Body of pancreas (tissue), 4 donors: ENCODE measurements at regions not wholly inside any gene's neighbourhood (a gene's known extent, or its start where the extent isn't known, plus 50 kb on each side); places are given as distances from the start of the nearest gene placed in this dataset.

Source experiments
- ATAC-seq: fragments of 150-250 bp; one replicate; pipeline ENCODE4 v1.9.1; 2016
- DNase-seq, 4 donors: peaks; one replicate each; pipeline ENCODE4 v3.0.0-alpha.2; 2019
- H3K27ac ChIP-seq, 4 donors: fragments of 200-600 bp; sonication (generic); 1 replicate in 3 of 4; 2 replicates in 1 of 4; pipeline versions ENCODE4 v1.5.1 to v1.6.1; 2016 to 2019; ENCODE audit warnings: mild to moderate bottlenecking in 1 of 4, mixed read lengths in 1 of 4, moderate library complexity in 1 of 4
- H3K27me3 ChIP-seq, 2 donors: fragments of 200-600 bp; sonication (generic); one replicate each; pipeline ENCODE4 v1.6.0; 2016; ENCODE audit warnings: mild to moderate bottlenecking in 1 of 2
- H3K36me3 ChIP-seq, 2 donors: fragments of 200-600 bp; sonication (generic); replicated peaks in 1 of 2; 2 replicates each; pipeline ENCODE4 v1.5.1; 2016; ENCODE audit warnings: low read depth in 2 of 2; ENCODE audit not compliant: insufficient read depth in 1 of 2
- H3K4me1 ChIP-seq: fragments of 200-600 bp; sonication (generic); one replicate; pipeline ENCODE4 v1.6.0; 2016
- H3K4me3 ChIP-seq, 2 donors: fragments of 200-600 bp; sonication (generic); 1 replicate in 1 of 2; 2 replicates in 1 of 2; pipeline ENCODE4 v1.5.1; 2016 to 2019
- H3K9me3 ChIP-seq, 3 donors: fragments of 200-600 bp; sonication (generic); 1 replicate in 2 of 3; 2 replicates in 1 of 3; pipeline ENCODE4 v1.5.1; 2016
- POLR2A ChIP-seq, 3 donors: fragments of 450-650 bp; IDR thresholded peaks; one replicate each; pipeline ENCODE4 v1.6.1; 2016; ENCODE audit warnings: antibody characterized with exemption in 3 of 3, mild to moderate bottlenecking in 2 of 3
- WGBS, 2 donors: methylation state at CpG; one replicate each; pipeline ENCODE4 v1.1.5; 2017; 5-methylcytosine and 5-hydroxymethylcytosine counted together
- intact Hi-C: fragments of 100-400 bp; cut with DNase I; formaldehyde crosslinking; loops from one replicate; pipeline ENCODE4 v1.15.1; 2023
- TF ChIP-seq, protein P1 (sequence below), 7 experiments: fragments of 450-650 bp in 4 of 7; fragments of 200-600 bp in 3 of 7; sonication (generic) in 3 of 7; IDR thresholded peaks; one replicate each; pipeline ENCODE4 v1.5.1; 2016 to 2019; ENCODE audit warnings: antibody characterized with exemption in 7 of 7

DNA sequence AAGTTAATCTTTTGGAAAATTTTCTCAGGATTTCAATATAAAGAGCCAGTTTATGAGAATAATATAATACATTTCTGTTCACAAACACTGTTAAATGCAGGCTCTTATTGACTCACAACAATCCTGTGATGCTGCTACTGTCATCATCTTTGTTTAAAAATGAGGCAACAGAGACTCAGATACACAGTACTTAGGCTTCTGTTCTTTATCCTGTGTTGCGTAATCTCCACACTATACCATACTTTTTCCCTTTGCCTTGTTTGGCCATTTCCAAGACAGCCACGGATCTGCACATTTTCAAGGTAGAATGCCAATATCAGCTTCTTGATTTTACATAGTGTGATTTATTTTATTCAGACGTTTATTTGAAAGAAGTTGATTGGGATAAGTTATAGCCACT is 699.0 kb upstream of the CITED2 start:
- Histone ChIP-seq H3K4me1 (peaks cover 19% of the 10 kb centered on the region), H3K36me3 (no peaks in the 10 kb centered on the region), H3K27me3 (no peaks in the 10 kb centered on the region), H3K9me3 (no peaks in the 10 kb centered on the region), H3K4me3 (no peak overlapping the region), H3K27ac (no peak overlapping the region)
- 65 to 66% methylated on average over 3 of the region's 3 CpGs for WGBS, 2 donors
- ATAC-seq (no peak), DNase-seq (no peak)
- no peak for TF ChIP-seq POLR2A (IDR thresholded peaks at IDR 0.05)
- TF ChIP-seq, protein P1, sequence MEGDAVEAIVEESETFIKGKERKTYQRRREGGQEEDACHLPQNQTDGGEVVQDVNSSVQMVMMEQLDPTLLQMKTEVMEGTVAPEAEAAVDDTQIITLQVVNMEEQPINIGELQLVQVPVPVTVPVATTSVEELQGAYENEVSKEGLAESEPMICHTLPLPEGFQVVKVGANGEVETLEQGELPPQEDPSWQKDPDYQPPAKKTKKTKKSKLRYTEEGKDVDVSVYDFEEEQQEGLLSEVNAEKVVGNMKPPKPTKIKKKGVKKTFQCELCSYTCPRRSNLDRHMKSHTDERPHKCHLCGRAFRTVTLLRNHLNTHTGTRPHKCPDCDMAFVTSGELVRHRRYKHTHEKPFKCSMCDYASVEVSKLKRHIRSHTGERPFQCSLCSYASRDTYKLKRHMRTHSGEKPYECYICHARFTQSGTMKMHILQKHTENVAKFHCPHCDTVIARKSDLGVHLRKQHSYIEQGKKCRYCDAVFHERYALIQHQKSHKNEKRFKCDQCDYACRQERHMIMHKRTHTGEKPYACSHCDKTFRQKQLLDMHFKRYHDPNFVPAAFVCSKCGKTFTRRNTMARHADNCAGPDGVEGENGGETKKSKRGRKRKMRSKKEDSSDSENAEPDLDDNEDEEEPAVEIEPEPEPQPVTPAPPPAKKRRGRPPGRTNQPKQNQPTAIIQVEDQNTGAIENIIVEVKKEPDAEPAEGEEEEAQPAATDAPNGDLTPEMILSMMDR (IDR thresholded peaks at IDR 0.05), result no peak
- intact Hi-C loops, result no loop called here

DNA sequence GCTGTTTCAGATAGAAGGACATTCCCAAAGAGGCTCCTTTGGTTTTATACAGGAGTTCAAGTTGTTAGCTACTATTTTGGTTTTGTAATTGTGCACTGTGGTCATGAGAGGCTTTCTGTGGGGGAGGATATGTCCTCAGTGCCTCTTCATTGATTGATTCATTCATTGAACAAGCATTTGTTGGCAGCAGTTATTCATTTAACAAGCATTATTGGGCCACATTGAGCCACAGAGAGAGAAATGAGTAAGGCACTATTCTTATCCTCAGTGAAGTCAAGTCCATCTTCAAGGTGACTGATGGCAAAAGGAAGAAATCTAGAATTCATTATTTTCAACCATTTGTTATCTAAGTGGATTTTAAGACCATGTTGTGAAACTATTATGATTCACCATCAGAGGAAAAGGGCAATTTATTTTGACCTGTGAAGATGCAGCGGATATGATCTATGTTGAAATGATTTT is 697.2 kb upstream of the CITED2 start:
- H3K27ac ChIP-seq, result peak overlapping the region in 1 of 4 donors; percentile 25
- 81 to 91% methylated on average over 1 of the region's 1 CpG for WGBS, 2 donors
- intact Hi-C loops, result no loop called here
- H3K9me3 ChIP-seq, result no peaks in the 10 kb centered on the region
- peaks cover 18% of the 10 kb centered on the region for H3K4me1 ChIP-seq
- no peak overlapping the region for H3K4me3 ChIP-seq
- DNase-seq, result no peak
- TF ChIP-seq, protein P1 (IDR thresholded peaks at IDR 0.05), result no peak
- no peak for TF ChIP-seq POLR2A (IDR thresholded peaks at IDR 0.05)
- H3K27me3 ChIP-seq, result no peaks in the 10 kb centered on the region
- peak; percentile 24 for ATAC-seq
- no peaks in the 10 kb centered on the region for H3K36me3 ChIP-seq

DNA sequence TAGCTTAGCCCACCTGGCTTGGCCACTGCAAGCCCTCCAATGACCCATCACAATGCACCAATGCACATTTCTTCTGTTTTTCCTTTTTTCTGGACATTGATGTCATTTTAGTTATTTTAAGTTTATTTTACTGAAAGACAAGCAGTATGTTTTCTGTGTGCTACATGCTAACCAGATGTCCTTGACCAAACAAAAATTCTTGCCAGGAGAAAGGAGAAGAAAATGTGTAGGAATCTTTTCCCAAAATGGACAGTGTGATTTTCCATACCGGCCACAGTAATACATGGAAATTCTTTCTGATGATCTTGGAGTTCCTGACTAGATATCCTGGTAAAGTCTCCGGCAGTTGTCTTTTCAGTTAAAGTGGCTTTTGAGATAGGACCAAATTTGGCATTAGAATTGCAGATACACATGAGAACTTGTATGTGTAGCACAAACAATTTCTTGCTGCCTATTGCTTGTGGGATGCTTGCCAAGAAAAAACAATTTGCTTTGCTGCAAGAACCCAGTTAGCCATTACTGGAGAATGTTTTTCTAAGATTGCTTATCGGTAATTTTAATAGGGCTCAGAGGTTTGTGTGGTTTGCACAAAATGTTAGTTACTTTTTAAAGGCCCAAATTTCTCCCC is 696.5 kb upstream of the CITED2 start:
- intact Hi-C loops, result no loop called here
- Histone ChIP-seq H3K4me3 (no peak overlapping the region), H3K4me1 (peaks cover 18% of the 10 kb centered on the region), H3K27ac (no peak overlapping the region), H3K36me3 (no peaks in the 10 kb centered on the region), H3K9me3 (no peaks in the 10 kb centered on the region), H3K27me3 (no peaks in the 10 kb centered on the region)
- ATAC-seq, result peak; percentile 27
- 12% methylated on average over 3 of the region's 3 CpGs for WGBS, 2 donors
- no peak for TF ChIP-seq POLR2A (IDR thresholded peaks at IDR 0.05)
- TF ChIP-seq, protein P1 (IDR thresholded peaks at IDR 0.05), result no peak
- peak in 2 of 4 donors; percentile 20 to 25 for DNase-seq

DNA sequence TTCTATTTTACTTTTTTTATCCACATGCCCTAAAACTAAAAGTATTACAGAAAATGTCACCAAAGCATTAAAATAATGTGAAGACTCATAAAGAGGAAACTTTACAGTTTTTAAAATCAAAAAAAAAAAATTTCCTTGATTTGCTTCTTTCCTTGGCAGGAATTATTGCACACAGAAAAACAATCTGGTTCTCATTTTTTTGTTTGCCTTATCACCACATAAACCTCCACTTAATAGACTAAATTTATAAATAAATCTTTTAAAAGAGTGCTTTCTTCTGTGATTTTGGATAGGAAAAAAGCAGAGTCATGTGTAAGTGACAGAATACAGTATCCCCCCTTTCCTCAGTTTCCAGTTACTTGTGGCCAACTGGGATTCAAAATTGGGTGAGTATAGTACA is 695.1 kb upstream of the CITED2 start:
- H3K27ac ChIP-seq, result no peak overlapping the region
- DNase-seq (no peak), ATAC-seq (no peak)
- intact Hi-C loops, result no loop called here
- no peak overlapping the region for H3K4me3 ChIP-seq
- H3K27me3 ChIP-seq, result no peaks in the 10 kb centered on the region
- H3K9me3 ChIP-seq, result no peaks in the 10 kb centered on the region
- H3K36me3 ChIP-seq, result no peaks in the 10 kb centered on the region
- H3K4me1 ChIP-seq, result peaks cover 18% of the 10 kb centered on the region
- TF ChIP-seq POLR2A (IDR thresholded peaks at IDR 0.05), result no peak
- TF ChIP-seq, protein P1 (IDR thresholded peaks at IDR 0.05), result no peak

DNA sequence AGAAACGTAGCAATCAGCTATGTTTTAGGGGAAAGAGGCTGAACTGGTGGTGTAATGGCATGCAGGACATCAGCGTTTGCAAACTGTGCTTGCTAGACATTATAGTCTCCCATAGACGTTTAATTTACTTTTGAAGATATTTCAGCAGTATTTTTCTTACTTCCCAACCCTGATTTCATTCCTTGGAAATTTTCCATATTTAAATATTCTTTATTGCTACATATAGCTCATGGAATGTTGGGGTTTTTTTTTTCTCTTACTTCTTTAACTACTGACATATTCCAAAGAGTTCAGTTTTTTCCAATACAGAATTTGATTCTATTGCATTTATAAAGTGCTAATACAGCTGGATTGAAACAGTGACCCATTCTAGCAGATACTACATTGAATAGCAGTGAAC is 694.4 kb upstream of the CITED2 start:
- Histone ChIP-seq H3K27ac (no peak overlapping the region), H3K4me1 (peaks cover 18% of the 10 kb centered on the region), H3K27me3 (no peaks in the 10 kb centered on the region), H3K9me3 (no peaks in the 10 kb centered on the region), H3K36me3 (no peaks in the 10 kb centered on the region), H3K4me3 (no peak overlapping the region)
- ATAC-seq, result no peak
- 77% methylated on average over 3 of the region's 3 CpGs for WGBS, 2 donors
- no peak for TF ChIP-seq POLR2A (IDR thresholded peaks at IDR 0.05)
- TF ChIP-seq, protein P1 (IDR thresholded peaks at IDR 0.05), result no peak
- intact Hi-C loops, result no loop called here
- no peak for DNase-seq
